HG02642 (cell line): ENCODE measurements at regions not wholly inside any gene's neighbourhood (a gene's known extent, or its start where the extent isn't known, plus 50 kb on each side); places are given as distances from the start of the nearest gene placed in this dataset.

Source experiments
- ATAC-seq: cut with Tn5 transposase; IDR thresholded peaks from one replicate; pipeline ENCODE4 v1.9.1; 2021; ENCODE audit warnings: mild to moderate bottlenecking; ENCODE audit not compliant: unreplicated experiment, poor library complexity

DNA sequence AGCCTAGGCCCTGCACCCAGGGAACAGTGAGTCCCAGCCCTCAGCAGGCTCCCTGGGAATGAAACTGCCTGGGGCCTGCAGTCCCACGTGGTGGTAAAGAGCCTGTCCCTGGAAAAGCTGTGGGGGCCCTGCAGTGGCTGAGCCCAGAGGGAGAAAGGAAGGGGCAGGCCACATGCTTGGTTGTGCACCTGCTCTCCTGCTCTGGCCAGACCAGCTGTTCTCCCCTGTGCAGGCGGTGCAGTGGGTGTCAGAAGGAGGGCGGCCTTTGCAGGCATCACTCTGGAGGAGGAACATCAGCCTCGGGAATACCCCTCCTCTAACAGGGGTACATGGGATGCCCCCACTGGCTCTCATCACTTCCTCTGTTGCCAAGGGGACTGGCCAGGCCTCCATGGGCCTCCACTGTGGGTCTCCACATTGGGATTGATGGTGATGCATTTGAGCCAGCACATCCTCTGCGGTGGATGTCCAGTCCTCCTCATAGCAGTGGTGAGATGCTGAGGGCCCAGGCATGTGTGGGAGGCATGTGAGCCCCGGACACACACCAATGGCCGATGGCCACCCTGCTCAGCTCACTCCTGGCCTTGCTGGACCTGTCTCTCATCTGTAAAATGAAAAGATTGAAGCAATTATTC lies 690.4 kb downstream of the BRD1 start:
- ATAC-seq: no peak

GRCh38 chr22:49136816-49137180 lies 690.9 kb downstream of the BRD1 start:
- ATAC-seq: no peak

- ATAC-seq: no peak
These were observed 691.4 kb downstream of the BRD1 start for GRCh38 chr22:49136041-49136815.

DNA sequence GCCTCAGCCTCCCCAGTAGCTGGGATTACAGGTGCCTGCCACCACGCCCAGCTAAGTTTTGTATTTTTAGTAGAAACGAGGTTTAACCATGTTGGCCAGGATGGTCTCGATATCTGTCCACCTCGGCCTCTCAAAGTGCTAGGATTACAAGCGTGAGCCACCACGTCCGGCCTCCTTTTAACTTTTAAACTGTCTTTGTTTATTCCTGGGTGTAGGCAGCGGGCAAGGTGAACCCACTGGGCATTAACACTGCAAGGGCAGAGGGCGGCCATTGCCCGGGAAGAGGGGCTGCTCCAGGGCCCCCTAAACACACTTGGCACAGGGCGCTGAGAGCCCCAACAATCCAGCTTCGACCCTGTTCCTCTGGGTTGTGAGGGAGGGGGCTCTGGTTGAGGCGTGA lies 693.6 kb downstream of the BRD1 start:
- no peak for ATAC-seq

- no peak for ATAC-seq
These were observed 694.1 kb downstream of the BRD1 start for GRCh38 chr22:49133541-49133940.

- no peak for ATAC-seq
These were observed 695.7 kb downstream of the BRD1 start for GRCh38 chr22:49132009-49132408.

GRCh38 chr22:49129736-49130135 lies 697.9 kb downstream of the BRD1 start:
- ATAC-seq: no peak

- ATAC-seq: no peak
These were observed 698.8 kb downstream of the BRD1 start for GRCh38 chr22:49128874-49129273.

DNA sequence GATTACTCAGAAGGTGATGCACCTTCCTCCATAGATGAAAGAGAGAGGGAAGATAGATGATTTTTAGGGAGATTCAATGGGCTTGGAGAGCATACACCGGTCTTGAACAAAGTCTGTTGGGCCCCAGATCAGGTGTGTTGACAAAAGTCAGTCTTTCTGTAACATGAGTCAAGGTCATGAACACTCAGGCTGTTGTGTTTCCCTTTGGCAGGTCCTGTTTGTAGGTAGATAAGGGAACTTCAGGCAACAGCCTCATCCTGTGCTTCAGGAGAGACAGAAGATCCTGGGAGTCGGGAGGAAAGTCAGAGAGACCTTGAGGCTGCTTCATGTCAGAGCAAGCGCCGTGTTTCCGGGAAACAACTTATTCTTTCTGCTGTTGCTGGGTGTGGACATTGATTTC lies 703.1 kb downstream of the BRD1 start:
- ATAC-seq: no peak

- ATAC-seq: no peak
These were observed 704.0 kb downstream of the BRD1 start for GRCh38 chr22:49123621-49124192.

DNA sequence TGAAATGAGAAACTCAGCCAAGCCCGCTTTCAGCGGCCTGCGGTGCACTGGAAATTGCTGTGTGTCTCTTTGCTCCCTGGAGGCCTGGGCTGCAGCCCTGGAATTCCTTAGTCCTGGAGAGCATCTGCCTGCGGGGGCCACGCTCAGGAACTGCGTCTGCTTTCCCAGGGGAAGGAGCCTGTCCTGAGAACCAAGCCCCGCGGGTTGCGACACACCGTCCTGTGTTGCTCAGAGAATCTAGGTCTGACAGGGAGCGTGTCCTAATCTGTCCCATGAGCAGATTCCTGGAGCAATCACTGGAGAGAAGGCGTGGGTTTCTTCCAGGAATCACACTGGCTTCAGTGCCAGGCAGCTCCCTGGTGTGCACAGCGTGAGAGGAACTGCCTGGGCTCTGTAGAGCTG lies 708.1 kb downstream of the BRD1 start:
- ATAC-seq: no peak

DNA sequence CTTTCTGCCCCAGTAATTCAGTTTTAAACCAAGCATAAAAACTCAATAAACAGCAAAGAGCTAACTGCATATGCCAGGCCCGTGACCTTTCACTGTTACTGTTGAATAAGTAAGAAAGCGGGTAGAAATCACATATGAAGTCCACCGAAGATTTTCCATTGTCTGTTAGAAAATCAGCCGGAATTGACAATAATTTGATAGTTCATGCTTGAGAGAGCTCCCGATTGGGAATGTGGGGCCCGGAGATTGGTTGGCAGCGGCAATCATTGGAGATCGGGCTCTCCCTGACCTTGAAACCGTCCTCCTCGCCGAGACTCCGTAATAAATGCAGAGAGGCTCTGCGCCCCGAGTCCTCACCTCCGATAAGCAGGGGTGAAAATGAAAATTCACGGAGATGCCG lies 709.6 kb downstream of the BRD1 start:
- no peak for ATAC-seq

DNA sequence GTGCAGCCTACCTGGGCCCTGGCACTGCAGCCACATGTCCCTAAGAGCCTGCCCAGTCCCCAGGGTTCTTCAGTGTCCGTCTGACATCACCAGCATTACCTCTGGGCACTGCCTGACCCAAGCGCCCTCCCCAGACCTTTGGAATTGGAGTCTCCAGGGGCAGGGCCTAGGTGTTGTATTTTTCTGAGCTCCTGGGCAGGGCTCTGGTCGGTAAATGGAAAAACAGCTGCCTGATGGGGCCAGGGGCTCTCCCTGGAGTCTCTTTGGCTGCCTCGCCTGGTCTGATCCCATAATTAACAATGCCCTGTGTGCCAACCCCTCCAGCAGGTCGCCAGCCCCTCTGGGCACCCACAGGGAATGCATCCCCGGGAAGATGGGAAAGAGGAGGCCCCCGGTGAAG lies 710.2 kb downstream of the BRD1 start:
- ATAC-seq: no peak

GRCh38 chr22:49116486-49117120 lies 711.1 kb downstream of the BRD1 start:
- no peak for ATAC-seq

GRCh38 chr22:49116021-49116420 lies 711.7 kb downstream of the BRD1 start:
- ATAC-seq: no peak

DNA sequence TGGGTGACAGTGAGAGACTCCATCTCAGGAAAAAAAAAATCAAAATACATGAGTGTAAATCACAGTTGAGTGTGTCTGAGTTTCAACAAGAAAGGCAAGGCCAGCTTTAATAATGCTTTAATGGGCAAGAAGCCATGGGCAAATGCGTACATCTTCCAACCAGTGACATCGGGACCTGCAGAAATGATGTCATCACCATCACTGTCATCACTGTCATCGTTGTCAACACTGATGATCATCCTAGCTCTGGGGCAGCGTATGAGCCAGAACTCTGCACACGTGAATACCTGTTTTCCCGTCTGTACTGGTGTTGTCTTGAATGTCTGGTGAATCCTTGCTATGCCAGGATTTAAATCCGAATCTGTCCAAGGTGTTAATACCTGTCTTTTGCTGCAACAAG lies 712.5 kb downstream of the BRD1 start:
- ATAC-seq: no peak

- ATAC-seq: no peak
These were observed 713.9 kb downstream of the BRD1 start for GRCh38 chr22:49113758-49114157.

DNA sequence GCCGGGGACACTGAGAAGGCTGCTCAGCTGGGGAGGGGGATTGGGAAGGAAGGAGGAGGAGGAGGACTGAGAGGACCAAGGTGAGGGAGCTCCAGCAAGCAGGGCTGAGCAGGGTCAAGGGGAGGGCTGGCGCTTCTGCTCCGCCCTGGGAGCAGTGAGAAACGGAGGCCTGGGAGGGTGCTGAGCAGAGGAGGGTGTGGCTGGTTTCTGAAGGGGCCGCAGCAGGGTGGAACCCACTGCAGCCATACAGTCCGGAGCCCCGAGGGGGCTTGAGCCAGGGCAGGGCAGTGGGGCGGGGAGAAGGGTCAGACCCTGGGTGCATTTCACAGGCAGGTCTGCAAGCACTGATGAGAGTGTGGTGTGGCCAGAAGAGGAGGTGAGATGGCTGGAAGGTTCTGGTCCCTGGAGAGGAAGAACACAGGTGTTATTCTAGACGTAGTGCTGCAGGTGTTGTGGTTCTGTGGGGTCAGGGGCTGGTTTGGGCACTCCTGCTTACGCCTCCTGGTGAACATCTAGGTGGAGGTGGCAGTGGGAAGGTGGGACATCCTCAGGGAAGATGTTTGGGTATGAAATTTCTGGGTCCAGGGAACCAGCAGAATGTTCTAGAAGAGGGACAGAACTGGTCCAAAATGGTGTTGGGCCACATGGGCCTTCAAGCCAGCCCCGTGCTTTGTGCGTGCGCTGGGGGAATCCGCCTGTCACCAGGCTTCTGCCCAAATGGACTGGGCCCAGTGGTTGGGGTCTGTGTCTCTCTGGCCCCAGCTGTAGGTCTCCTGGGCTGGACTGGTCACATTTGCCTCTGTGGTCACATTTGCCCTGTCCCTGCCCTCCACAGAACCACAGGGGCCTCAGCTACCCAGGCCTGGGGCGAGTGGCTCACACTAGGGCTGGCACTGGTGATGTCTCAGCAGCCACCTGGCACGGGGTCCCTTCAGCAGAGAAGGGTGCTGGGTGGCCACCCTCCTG lies 714.7 kb downstream of the BRD1 start:
- ATAC-seq: no peak

DNA sequence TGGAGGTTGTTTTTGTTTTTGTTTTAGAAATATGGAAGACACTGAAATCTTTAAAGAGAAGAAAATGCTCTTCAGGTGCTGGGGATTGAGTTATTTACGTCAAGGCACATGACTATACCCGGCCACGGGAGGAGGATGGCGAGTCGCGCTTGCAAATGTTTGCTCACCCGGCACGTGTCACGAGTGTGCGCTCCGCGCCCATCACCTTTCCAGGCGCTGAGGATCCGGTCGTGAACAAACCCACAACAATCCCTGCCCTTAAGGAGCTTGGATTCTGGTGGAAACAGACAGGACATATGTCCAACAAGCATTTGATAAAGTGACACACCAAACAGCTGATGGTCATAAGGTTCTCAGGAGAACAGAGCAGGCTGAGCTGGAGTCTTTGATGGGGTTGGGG lies 715.5 kb downstream of the BRD1 start:
- ATAC-seq: no peak

GRCh38 chr22:49111085-49111484 lies 716.6 kb downstream of the BRD1 start:
- ATAC-seq: no peak
